ENCODE measurements at regions not wholly inside any gene's neighbourhood (a gene's known extent, or its start where the extent isn't known, plus 50 kb on each side); places are given as distances from the start of the nearest gene placed in this dataset.
"Not testable (repeated sequence)": the region's sequence is repeated elsewhere in the genome, so short reads cannot be mapped to it uniquely, and the experiment has no call there.

- Histone ChIP-seq H3K27me3 (replicated peaks) (no peaks in the 10 kb centered on the region), H3K36me3 (replicated peaks) (no peaks in the 10 kb centered on the region), H3K4me3 (ENCODE audit: low read depth, low read length) (no peak overlapping the region), H3K27ac (no peak overlapping the region)
- in situ Hi-C loops (cut with HindIII; ENCODE audit: low pct_ligation_motif_present, low sequenced_read_pairs) = no loop called here
- no peak for DNase-seq
- no peak for TF ChIP-seq CTCF (IDR thresholded peaks at IDR 0.05; ENCODE audit: low read depth, low read length, missing control alignments)
Measured at GRCh38 chr2:16738361-16739225, 73.0 kb upstream of the CYRIA start.

- in situ Hi-C loops (cut with HindIII; ENCODE audit: low pct_ligation_motif_present, low sequenced_read_pairs) = no loop called here
Measured at GRCh38 chr2:16737812-16738211, 72.2 kb upstream of the CYRIA start.

GRCh38 chr2:16736633-16737032, 71.0 kb upstream of the CYRIA start:
- Histone ChIP-seq H3K27ac (no peak overlapping the region), H3K27me3 (replicated peaks) (no peaks in the 10 kb centered on the region), H3K4me3 (ENCODE audit: low read depth, low read length) (no peak overlapping the region), H3K36me3 (replicated peaks) (no peaks in the 10 kb centered on the region)
- in situ Hi-C loops (cut with HindIII; ENCODE audit: low pct_ligation_motif_present, low sequenced_read_pairs) = no loop called here
- TF ChIP-seq CTCF (IDR thresholded peaks at IDR 0.05; ENCODE audit: low read depth, low read length, missing control alignments) = no peak
- no peak for DNase-seq

More at GRCh38 chr2:16737812-16738211, 72.2 kb upstream of the CYRIA start:
- no peak for TF ChIP-seq CTCF (IDR thresholded peaks at IDR 0.05; ENCODE audit: low read depth, low read length, missing control alignments)
- no peak for DNase-seq
- no peaks in the 10 kb centered on the region for H3K36me3 ChIP-seq (replicated peaks)
- no peak overlapping the region for H3K4me3 ChIP-seq (ENCODE audit: low read depth, low read length)
- H3K27ac ChIP-seq = no peak overlapping the region
- H3K27me3 ChIP-seq (replicated peaks) = no peaks in the 10 kb centered on the region

- in situ Hi-C loops (cut with HindIII; ENCODE audit: low pct_ligation_motif_present, low sequenced_read_pairs) = no loop called here
Measured at GRCh38 chr2:16729335-16729734, 63.7 kb upstream of the CYRIA start.

GRCh38 chr2:16728351-16729136, 62.9 kb upstream of the CYRIA start:
- DNase-seq = no peak
- in situ Hi-C loops (cut with HindIII; ENCODE audit: low pct_ligation_motif_present, low sequenced_read_pairs) = no loop called here
- Histone ChIP-seq H3K4me3 (ENCODE audit: low read depth, low read length) (no peak overlapping the region), H3K36me3 (replicated peaks) (no peaks in the 10 kb centered on the region), H3K27me3 (replicated peaks) (no peaks in the 10 kb centered on the region), H3K27ac (no peak overlapping the region)
- no peak for TF ChIP-seq CTCF (IDR thresholded peaks at IDR 0.05; ENCODE audit: low read depth, low read length, missing control alignments)

More at GRCh38 chr2:16729335-16729734, 63.7 kb upstream of the CYRIA start:
- no peak for TF ChIP-seq CTCF (IDR thresholded peaks at IDR 0.05; ENCODE audit: low read depth, low read length, missing control alignments)
- no peaks in the 10 kb centered on the region for H3K27me3 ChIP-seq (replicated peaks)
- no peaks in the 10 kb centered on the region for H3K36me3 ChIP-seq (replicated peaks)
- no peak overlapping the region for H3K27ac ChIP-seq
- H3K4me3 ChIP-seq (ENCODE audit: low read depth, low read length) = no peak overlapping the region
- DNase-seq = no peak

- DNase-seq; H3K27me3 ChIP-seq (replicated peaks); in situ Hi-C loops (cut with HindIII; ENCODE audit: low pct_ligation_motif_present, low sequenced_read_pairs); H3K27ac ChIP-seq; H3K36me3 ChIP-seq (replicated peaks); H3K4me3 ChIP-seq (ENCODE audit: low read depth, low read length): not testable (repeated sequence)
Measured at GRCh38 chr2:16727849-16728248, 62.2 kb upstream of the CYRIA start.

Data from brain microvascular endothelial cell (primary cell).